NCI-H446 (cell line): ENCODE measurements at regions not wholly inside any gene's neighbourhood (a gene's known extent, or its start where the extent isn't known, plus 50 kb on each side); places are given as distances from the start of the nearest gene placed in this dataset.

Experiments used
- DNase-seq, 2 experiments: peaks; one replicate each; lab custom pipeline; 2025; lab: John Stamatoyannopoulos, UW

- DNase-seq, result no peak
These were observed 255.5 kb downstream of the MAN2A1 start for GRCh38 chr5:109945097-109945678.

- no peak for DNase-seq
These were observed 256.2 kb downstream of the MAN2A1 start for GRCh38 chr5:109945723-109946480.

GRCh38 chr5:109946610-109947009, 256.9 kb downstream of the MAN2A1 start:
- no peak for DNase-seq

- DNase-seq, result no peak
These were observed 257.9 kb downstream of the MAN2A1 start for GRCh38 chr5:109947667-109948066.

GRCh38 chr5:109950634-109951033, 260.9 kb downstream of the MAN2A1 start:
- no peak for DNase-seq

- DNase-seq, result no peak
These were observed 261.6 kb downstream of the MAN2A1 start for GRCh38 chr5:109951348-109951747.

- no peak for DNase-seq
These were observed 262.0 kb downstream of the MAN2A1 start for GRCh38 chr5:109951758-109952157.

GRCh38 chr5:109953761-109954160, 264.0 kb downstream of the MAN2A1 start:
- DNase-seq, result no peak

GRCh38 chr5:109956884-109957283, 267.2 kb downstream of the MAN2A1 start:
- no peak for DNase-seq

GRCh38 chr5:109958082-109958481, 268.4 kb downstream of the MAN2A1 start:
- DNase-seq, result no peak

GRCh38 chr5:109959652-109960051, 269.9 kb downstream of the MAN2A1 start:
- no peak for DNase-seq

GRCh38 chr5:109961751-109962150, 272.0 kb downstream of the MAN2A1 start:
- no peak for DNase-seq

- DNase-seq, result no peak
These were observed 273.3 kb downstream of the MAN2A1 start for GRCh38 chr5:109962882-109963603.

- no peak for DNase-seq
These were observed 274.4 kb downstream of the MAN2A1 start for GRCh38 chr5:109964136-109964535.

- DNase-seq, result no peak
These were observed 275.9 kb downstream of the MAN2A1 start for GRCh38 chr5:109965634-109966033.

- DNase-seq, result no peak
These were observed 282.2 kb downstream of the MAN2A1 start for GRCh38 chr5:109971968-109972367.

- no peak for DNase-seq
These were observed 292.3 kb downstream of the MAN2A1 start for GRCh38 chr5:109981979-109982378.

- DNase-seq, result no peak
These were observed 293.3 kb downstream of the MAN2A1 start for GRCh38 chr5:109982966-109983534.

GRCh38 chr5:109986726-109987125, 297.0 kb downstream of the MAN2A1 start:
- DNase-seq, result no peak

- DNase-seq, result no peak
These were observed 297.6 kb downstream of the MAN2A1 start for GRCh38 chr5:109987355-109987754.

- DNase-seq, result no peak
These were observed 298.2 kb downstream of the MAN2A1 start for GRCh38 chr5:109987970-109988369.

- no peak for DNase-seq
These were observed 299.4 kb downstream of the MAN2A1 start for GRCh38 chr5:109989161-109989560.
